Right lobe of liver (tissue), 4 donors: ENCODE measurements at regions not wholly inside any gene's neighbourhood (a gene's known extent, or its start where the extent isn't known, plus 50 kb on each side); places are given as distances from the start of the nearest gene placed in this dataset.

Experiments used
- CTCF ChIP-seq, 4 donors: fragments of 200-600 bp in 3 of 4; fragments of 450-650 bp in 1 of 4; IDR thresholded peaks; one replicate each; pipeline versions ENCODE4 v1.5.1 to v1.8.0; 2016 to 2022; ENCODE audit warnings: antibody characterized with exemption in 4 of 4, mild to moderate bottlenecking in 2 of 4
- POLR2A ChIP-seq: fragments of 450-650 bp; IDR thresholded peaks from one replicate; pipeline ENCODE4 v1.6.1; 2017; ENCODE audit warnings: antibody characterized with exemption, mild to moderate bottlenecking
- donor health status: DM: no; HTN: no; CAD: no.
- donor health status: DM: no; HTN: no; CAD: no.
- donor health status: DM: no; HTN: yes; CAD: no.

DNA sequence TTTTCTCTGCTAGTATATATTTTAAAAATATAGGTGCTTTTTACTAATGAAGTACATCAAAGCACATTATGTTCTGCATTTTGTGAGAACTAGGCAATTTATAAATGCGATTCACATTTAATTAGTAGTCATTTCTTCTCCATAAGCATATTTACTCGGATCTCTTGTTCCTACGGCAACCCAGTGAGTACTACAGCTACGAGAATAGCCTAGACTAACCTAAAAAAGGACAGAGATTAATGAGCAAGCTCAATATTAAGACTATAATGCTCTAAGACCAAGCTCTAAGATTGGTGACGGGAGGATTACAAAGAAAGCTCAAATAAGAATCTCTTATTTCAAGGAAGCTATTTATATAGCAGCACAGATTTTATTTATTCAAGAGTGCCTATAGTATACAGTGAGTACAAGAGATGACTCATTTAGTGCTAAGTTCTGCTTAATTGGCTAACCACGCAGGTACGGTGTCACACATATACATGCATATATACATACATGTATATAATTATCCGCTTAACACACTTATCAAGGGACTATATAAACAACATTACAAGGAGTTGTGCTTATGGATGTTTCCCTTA lies 364.7 kb downstream of the GPD2 start:
- TF ChIP-seq CTCF (IDR thresholded peaks at IDR 0.05) (no peak), POLR2A (no peak)
